ENCODE measurements at regions not wholly inside any gene's neighbourhood (a gene's known extent, or its start where the extent isn't known, plus 50 kb on each side); places are given as distances from the start of the nearest gene placed in this dataset.

- Histone ChIP-seq H3K9me3 (replicated peaks; ENCODE audit: insufficient read depth, low read length) (no peaks in the 10 kb centered on the region), H3K4me2 (ENCODE audit: low read depth, low read length) (no peak overlapping the region), H3K36me3 (replicated peaks; ENCODE audit: insufficient read depth, low read length) (no peaks in the 10 kb centered on the region), H3K4me3 (ENCODE audit: low read length) (no peak overlapping the region), H3K79me2 (ENCODE audit: low read length) (no peaks in the 10 kb centered on the region), H3K9me2 (replicated peaks; ENCODE audit: insufficient read depth, low read length) (no peaks in the 10 kb centered on the region), H2AFZ (ENCODE audit: low read length) (no peak overlapping the region), H3K27ac (ENCODE audit: low read length) (no peak overlapping the region), H3K4me1 (ENCODE audit: low read length) (no peaks in the 10 kb centered on the region), H3K27me3 (replicated peaks; ENCODE audit: insufficient read depth, low read length) (no peaks in the 10 kb centered on the region), H4K20me1 (ENCODE audit: insufficient read depth, low read length) (no peaks in the 10 kb centered on the region), H3K9ac (ENCODE audit: low read length) (no peak overlapping the region), H3F3A (ENCODE audit: insufficient read depth, low read length) (no peaks in the 10 kb centered on the region)
- no peak for DNase-seq
- TF ChIP-seq CTCF (IDR thresholded peaks at IDR 0.05; ENCODE audit: low read length) (no peak), EZH2 (optimal IDR thresholded peaks at IDR 0.05; ENCODE audit: low read depth, low read length) (no peak), EZH2phosphoT487 (IDR thresholded peaks at IDR 0.05; ENCODE audit: low read length) (no peak)
Observed at GRCh38 chr4:62410371-62411003, 1210.4 kb downstream of the ADGRL3 start.

- no peak for TF ChIP-seq EZH2 (optimal IDR thresholded peaks at IDR 0.05; ENCODE audit: low read depth, low read length)
- TF ChIP-seq CTCF (IDR thresholded peaks at IDR 0.05; ENCODE audit: low read length) = peak; percentile 4; the same call in 1 of the 2 replicates
- H3K36me3 ChIP-seq (replicated peaks; ENCODE audit: insufficient read depth, low read length) = no peaks in the 10 kb centered on the region
- no peaks in the 10 kb centered on the region for H3K9me3 ChIP-seq (replicated peaks; ENCODE audit: insufficient read depth, low read length)
- H3K79me2 ChIP-seq (ENCODE audit: low read length) = no peaks in the 10 kb centered on the region
- H4K20me1 ChIP-seq (ENCODE audit: insufficient read depth, low read length) = no peaks in the 10 kb centered on the region
- no peak overlapping the region for H3K4me2 ChIP-seq (ENCODE audit: low read depth, low read length)
- H3K27ac ChIP-seq (ENCODE audit: low read length) = no peak overlapping the region
- no peaks in the 10 kb centered on the region for H3K9me2 ChIP-seq (replicated peaks; ENCODE audit: insufficient read depth, low read length)
- no peaks in the 10 kb centered on the region for H3K4me1 ChIP-seq (ENCODE audit: low read length)
- H3K27me3 ChIP-seq (replicated peaks; ENCODE audit: insufficient read depth, low read length) = no peaks in the 10 kb centered on the region
- H3K9ac ChIP-seq (ENCODE audit: low read length) = no peak overlapping the region
- no peak for DNase-seq
- H3K4me3 ChIP-seq (ENCODE audit: low read length) = no peak overlapping the region
- H3F3A ChIP-seq (ENCODE audit: insufficient read depth, low read length) = no peaks in the 10 kb centered on the region
- no peak overlapping the region for H2AFZ ChIP-seq (ENCODE audit: low read length)
Observed at GRCh38 chr4:62408454-62408853, 1208.3 kb downstream of the ADGRL3 start.

- no peak for DNase-seq
- H3K79me2 ChIP-seq (ENCODE audit: low read length) = no peaks in the 10 kb centered on the region
Observed at GRCh38 chr4:62407534-62407933, 1207.4 kb downstream of the ADGRL3 start.

More at GRCh38 chr4:62407534-62407933, 1207.4 kb downstream of the ADGRL3 start:
- Histone ChIP-seq H2AFZ (ENCODE audit: low read length) (no peak overlapping the region; the same call in 1 of the 2 replicates), H3K9ac (ENCODE audit: low read length) (no peak overlapping the region), H3K4me1 (ENCODE audit: low read length) (0 out of 2 replicates have a peak, but pooled peaks cover 3% of the 10 kb centered on the region), H3K4me2 (ENCODE audit: low read depth, low read length) (no peak overlapping the region), H4K20me1 (ENCODE audit: insufficient read depth, low read length) (no peaks in the 10 kb centered on the region), H3K9me2 (replicated peaks; ENCODE audit: insufficient read depth, low read length) (no peaks in the 10 kb centered on the region), H3K9me3 (replicated peaks; ENCODE audit: insufficient read depth, low read length) (no peaks in the 10 kb centered on the region), H3K27ac (ENCODE audit: low read length) (no peak overlapping the region), H3K36me3 (replicated peaks; ENCODE audit: insufficient read depth, low read length) (no peaks in the 10 kb centered on the region), H3F3A (ENCODE audit: insufficient read depth, low read length) (no peaks in the 10 kb centered on the region), H3K4me3 (ENCODE audit: low read length) (no peak overlapping the region), H3K27me3 (replicated peaks; ENCODE audit: insufficient read depth, low read length) (no peaks in the 10 kb centered on the region)
- no peak for TF ChIP-seq EZH2phosphoT487 (IDR thresholded peaks at IDR 0.05; ENCODE audit: low read length)
- TF ChIP-seq CTCF (IDR thresholded peaks at IDR 0.05; ENCODE audit: low read length) = no peak
